Endothelial cell of umbilical vein (primary cell): ENCODE measurements at regions not wholly inside any gene's neighbourhood (a gene's known extent, or its start where the extent isn't known, plus 50 kb on each side); places are given as distances from the start of the nearest gene placed in this dataset.
"Not testable (repeated sequence)": the region's sequence is repeated elsewhere in the genome, so short reads cannot be mapped to it uniquely, and the experiment has no call there.

ENCODE experiments used
- BruUV-seq: library from RNA; stranded (reverse); fragments of 400-500 nt; replicated peaks from 2 replicates; lab custom pipeline; 2021; lab: Mats Ljungman, UMichigan
- CTCF ChIA-PET: fragments of 300-600, 350-600 bp; sonication (Branson Sonifier 250); formaldehyde crosslinking; loops from one replicate; lab custom pipeline; 2021; ENCODE audit warnings: antibody characterized with exemption, inconsistent platforms; lab: Charles Lee
- POLR2A ChIA-PET: fragments of 300-600, 350-600 bp; sonication (Branson Sonifier 250); formaldehyde crosslinking; loops from one replicate; lab custom pipeline; 2021; ENCODE audit warnings: antibody characterized with exemption, inconsistent platforms; lab: Charles Lee
- DNase-seq: peaks from one replicate; pipeline ENCODE4 v3.0.0-alpha.2; 2011; ENCODE audit warnings: low read depth, low spot score
- FAIRE-seq: peaks from 2 replicates; lab custom pipeline; 2011; peaks lifted over from hg19 to GRCh38; lab: Jason Lieb, UNC
- H2AFZ ChIP-seq: 2 replicates; pipeline ENCODE4 v1.6.0; 2012; ENCODE audit warnings: low read depth, low read length, control low read depth, inconsistent platforms
- H3K27ac ChIP-seq: 2 replicates; pipeline ENCODE4 v1.5.1; 2011; ENCODE audit warnings: low read depth, mild to moderate bottlenecking, control low read depth, low read length, moderate library complexity; ENCODE audit not compliant: insufficient read depth
- H3K27me3 ChIP-seq, 2 experiments: 2 replicates each; pipeline versions ENCODE4 v1.6.0 to v1.6.1; 2011; ENCODE audit warnings: low read length in 2 of 2, mixed read lengths in 1 of 2; ENCODE audit not compliant: control insufficient read depth in 2 of 2, insufficient read depth in 2 of 2
- H3K36me3 ChIP-seq, 2 experiments: 2 replicates in 1 of 2; 3 replicates in 1 of 2; pipeline ENCODE4 v1.5.1; 2011; ENCODE audit warnings: low read length in 2 of 2, mild to moderate bottlenecking in 1 of 2, moderate library complexity in 1 of 2; ENCODE audit not compliant: control insufficient read depth in 2 of 2, insufficient read depth in 2 of 2; ENCODE audit errors: extremely low read depth in 1 of 2
- H3K4me1 ChIP-seq: 3 replicates; pipeline ENCODE4 v1.5.1; 2011; ENCODE audit warnings: mild to moderate bottlenecking, low read length; ENCODE audit not compliant: control insufficient read depth, insufficient read depth; ENCODE audit errors: extremely low read depth
- H3K4me2 ChIP-seq: 2 replicates; pipeline ENCODE4 v1.6.1; 2011; ENCODE audit warnings: low read length, control low read depth, mixed read lengths; ENCODE audit not compliant: insufficient read depth
- H3K4me3 ChIP-seq, 3 experiments: fragments of 200-600 bp in 1 of 3; sonication (generic), shearing (Covaris generic) in 1 of 3; replicated peaks in 1 of 3; 2 replicates each; pipeline ENCODE4 v1.5.1; 2011 to 2016; ENCODE audit warnings: control low read depth in 3 of 3, low read length in 3 of 3, mild to moderate bottlenecking in 2 of 3, inconsistent platforms in 1 of 3, low read depth in 1 of 3, moderate library complexity in 1 of 3; ENCODE audit not compliant: insufficient read depth in 1 of 3
- H3K79me2 ChIP-seq: 2 replicates; pipeline ENCODE4 v1.6.0; 2012; ENCODE audit warnings: low read length, inconsistent platforms; ENCODE audit not compliant: control insufficient read depth, insufficient read depth
- H3K9ac ChIP-seq: replicated peaks from 2 replicates; pipeline ENCODE3; 2011; ENCODE audit warnings: low read length, control low read depth; ENCODE audit not compliant: insufficient read depth; ENCODE audit errors: extremely low read depth
- H3K9me1 ChIP-seq: replicated peaks from 3 replicates; pipeline ENCODE4 v1.6.0; 2011; ENCODE audit warnings: mild to moderate bottlenecking, low read length; ENCODE audit not compliant: control insufficient read depth, insufficient read depth; ENCODE audit errors: extremely low read depth
- H3K9me3 ChIP-seq: replicated peaks from 2 replicates; pipeline ENCODE4 v1.5.1; 2012; ENCODE audit warnings: low read length, inconsistent platforms; ENCODE audit not compliant: control insufficient read depth, insufficient read depth
- H4K20me1 ChIP-seq: replicated peaks from 2 replicates; pipeline ENCODE3; 2011; ENCODE audit warnings: mild to moderate bottlenecking, low read length; ENCODE audit not compliant: control insufficient read depth, insufficient read depth; ENCODE audit errors: extremely low read depth
- GATA2 ChIP-seq: IDR thresholded peaks from 2 replicates; pipeline ENCODE4 v1.7.0; 2011; ENCODE audit warnings: low read depth, mild to moderate bottlenecking, moderate library complexity, mixed read lengths, low read length; ENCODE audit not compliant: insufficient read length, insufficient read depth
- dilution Hi-C: fragments of 300-500 bp; cut with MboI; formaldehyde crosslinking; loops from one replicate; pipeline ENCODE4 v1.15.0; 2019; ENCODE audit warnings: low sequenced_read_pairs; ENCODE audit not compliant: extremely low pct_ligation_motif_present
- intact Hi-C: fragments of 100-400 bp; cut with micrococcal nuclease; formaldehyde crosslinking; loops from one replicate; pipeline ENCODE4 v1.10.0; 2022

GRCh38 chr12:131600160-131600532 lies 110.7 kb upstream of the SFSWAP start:
- Histone ChIP-seq H3K27ac (no peak overlapping the region), H3K9me3 (no peaks in the 10 kb centered on the region), H3K36me3 (no peaks in the 10 kb centered on the region), H3K9me1 (no peaks in the 10 kb centered on the region), H4K20me1 (no peaks in the 10 kb centered on the region), H3K4me3 (no peak overlapping the region), H3K4me2 (no peak overlapping the region), H3K9ac (no peak overlapping the region), H3K4me1 (no peaks in the 10 kb centered on the region), H2AFZ (no peak overlapping the region), H3K27me3 (peaks cover 0 to 2% of the 10 kb centered on the region in 2 experiments), H3K79me2 (no peaks in the 10 kb centered on the region)
- CTCF ChIA-PET = no interaction called here
- BruUV-seq = no TSS peak
- DNase-seq (no peak), FAIRE-seq (no peak)
- dilution Hi-C loops (no loop called here), intact Hi-C loops (no loop called here)
- TF ChIP-seq GATA2 = no peak
- POLR2A ChIA-PET = no interaction called here

GRCh38 chr12:131601499-131601898 lies 109.4 kb upstream of the SFSWAP start:
- H3K36me3 ChIP-seq, H3K9ac ChIP-seq, DNase-seq, H2AFZ ChIP-seq, H3K27me3 ChIP-seq, BruUV-seq, H3K79me2 ChIP-seq, H3K9me1 ChIP-seq, H4K20me1 ChIP-seq, dilution Hi-C loops, POLR2A ChIA-PET, intact Hi-C loops, H3K4me3 ChIP-seq, H3K27ac ChIP-seq, H3K9me3 ChIP-seq, FAIRE-seq, CTCF ChIA-PET, H3K4me2 ChIP-seq, H3K4me1 ChIP-seq: not testable (repeated sequence)
